ENCODE measurements at regions not wholly inside any gene's neighbourhood (a gene's known extent, or its start where the extent isn't known, plus 50 kb on each side); places are given as distances from the start of the nearest gene placed in this dataset.
"Not testable (repeated sequence)": the region's sequence is repeated elsewhere in the genome, so short reads cannot be mapped to it uniquely, and the experiment has no call there.

DNA sequence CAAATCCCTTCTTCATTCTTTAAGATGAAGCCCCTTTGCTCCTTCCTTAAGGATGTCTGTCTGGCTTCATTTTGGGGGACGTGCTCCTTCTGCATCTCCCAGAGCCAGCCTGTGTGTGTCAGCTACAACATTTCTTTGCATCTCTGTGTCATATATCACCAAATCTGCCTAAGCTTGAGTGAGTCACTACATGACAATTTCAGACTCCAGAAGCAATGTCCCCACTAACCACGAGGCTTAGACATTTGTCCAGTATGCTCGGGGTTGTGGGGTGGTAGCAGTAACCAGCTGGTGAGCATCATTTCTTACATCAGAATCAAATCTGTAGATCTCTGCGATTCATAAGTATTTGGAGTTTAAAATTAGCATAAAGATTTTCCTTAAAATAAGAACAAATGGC is 54.1 kb upstream of the USP14 start:
- H3K4me3 ChIP-seq (ENCODE audit: low read length); DNase-seq (ENCODE audit: low read depth, low spot score): not testable (repeated sequence)

DNA sequence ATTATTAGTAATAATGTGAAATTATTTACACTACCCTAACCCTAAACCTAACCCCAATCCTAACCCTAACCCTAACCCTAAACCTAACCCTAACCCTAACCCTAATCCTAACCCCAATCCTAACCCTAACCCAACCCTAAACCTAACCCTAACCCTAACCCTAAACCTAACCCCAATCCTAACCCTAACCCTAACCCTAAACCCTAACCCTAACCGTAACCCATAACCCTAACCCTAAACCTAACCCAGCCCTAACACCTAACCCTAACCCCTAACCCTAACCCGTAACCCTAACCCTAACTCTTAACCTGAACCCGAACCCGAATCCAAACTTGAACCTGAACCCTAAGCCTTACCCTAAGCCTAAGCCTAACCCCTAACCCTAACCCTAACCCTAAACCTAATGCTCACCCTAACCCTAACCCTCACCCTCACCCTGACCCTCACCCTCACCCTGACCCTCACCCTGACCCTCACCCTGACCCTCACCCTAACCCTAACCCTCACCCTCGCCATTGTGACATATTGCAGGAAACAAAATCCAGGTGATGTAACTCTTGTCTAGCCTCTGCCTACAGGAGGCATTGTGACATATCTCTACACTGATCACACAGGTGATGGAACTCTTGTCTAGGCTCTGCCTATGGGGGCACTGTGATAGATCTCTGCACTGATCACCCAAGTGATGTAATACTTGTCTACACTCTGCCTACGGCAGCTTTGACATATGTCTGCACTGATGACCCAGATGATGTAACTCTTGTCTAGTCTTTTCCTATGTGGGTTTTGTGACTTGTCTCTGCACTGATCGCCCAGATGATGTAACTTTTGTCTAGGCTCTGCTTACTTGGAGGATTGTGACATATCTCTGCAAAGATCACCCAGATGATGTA is 53.0 kb upstream of the USP14 start:
- H3K4me3 ChIP-seq (ENCODE audit: low read length); DNase-seq (ENCODE audit: low read depth, low spot score): not testable (repeated sequence)

GRCh38 chr18:106054-106851 is 52.1 kb upstream of the USP14 start:
- DNase-seq (ENCODE audit: low read depth, low spot score); H3K4me3 ChIP-seq (ENCODE audit: low read length): not testable (repeated sequence)

DNA sequence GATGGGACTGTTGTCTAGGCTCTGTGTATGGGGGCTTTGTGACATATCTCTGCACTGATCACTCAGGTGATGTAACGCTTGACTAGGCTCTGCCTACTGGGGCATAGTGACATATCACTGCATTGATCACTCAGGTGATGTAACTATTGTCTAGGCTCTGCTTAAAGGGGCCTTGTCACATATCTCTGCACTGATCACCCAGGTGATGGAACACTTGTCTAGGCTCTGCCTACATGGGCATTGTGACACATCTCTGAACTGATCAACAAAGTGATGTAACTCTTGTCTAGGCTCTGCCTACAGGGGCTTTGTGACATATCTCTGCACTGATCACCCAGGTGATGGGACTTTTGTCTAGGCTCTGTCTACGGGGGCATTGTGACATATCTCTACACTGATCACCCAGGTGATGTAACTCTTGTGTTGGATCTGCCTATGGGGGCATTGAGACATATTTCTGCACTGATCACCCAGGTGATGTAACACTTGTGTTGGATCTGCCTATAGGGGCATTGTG is 51.4 kb upstream of the USP14 start:
- DNase-seq (ENCODE audit: low read depth, low spot score); H3K4me3 ChIP-seq (ENCODE audit: low read length): not testable (repeated sequence)

DNA sequence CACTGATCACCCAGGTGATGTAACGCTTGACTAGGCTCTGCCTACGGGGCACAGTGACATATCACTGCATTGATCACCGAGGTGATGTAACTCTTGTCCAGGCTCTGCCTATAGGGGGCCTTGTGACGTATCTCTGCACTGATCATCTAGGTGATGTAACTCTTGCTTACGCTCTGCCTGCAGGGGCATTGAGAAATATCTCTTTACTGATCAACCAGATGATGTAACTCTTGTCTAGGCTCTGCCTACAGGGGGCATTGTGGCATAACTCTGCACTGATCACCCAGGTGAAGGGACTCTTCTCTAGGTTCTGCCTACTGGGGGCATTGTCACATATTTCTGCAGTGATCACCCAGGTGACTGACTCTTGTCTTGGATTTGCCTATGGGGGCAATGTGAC is 50.9 kb upstream of the USP14 start:
- H3K4me3 ChIP-seq (ENCODE audit: low read length) = not testable (repeated sequence)
- peak; percentile 58 for DNase-seq (ENCODE audit: low read depth, low spot score)

DNA sequence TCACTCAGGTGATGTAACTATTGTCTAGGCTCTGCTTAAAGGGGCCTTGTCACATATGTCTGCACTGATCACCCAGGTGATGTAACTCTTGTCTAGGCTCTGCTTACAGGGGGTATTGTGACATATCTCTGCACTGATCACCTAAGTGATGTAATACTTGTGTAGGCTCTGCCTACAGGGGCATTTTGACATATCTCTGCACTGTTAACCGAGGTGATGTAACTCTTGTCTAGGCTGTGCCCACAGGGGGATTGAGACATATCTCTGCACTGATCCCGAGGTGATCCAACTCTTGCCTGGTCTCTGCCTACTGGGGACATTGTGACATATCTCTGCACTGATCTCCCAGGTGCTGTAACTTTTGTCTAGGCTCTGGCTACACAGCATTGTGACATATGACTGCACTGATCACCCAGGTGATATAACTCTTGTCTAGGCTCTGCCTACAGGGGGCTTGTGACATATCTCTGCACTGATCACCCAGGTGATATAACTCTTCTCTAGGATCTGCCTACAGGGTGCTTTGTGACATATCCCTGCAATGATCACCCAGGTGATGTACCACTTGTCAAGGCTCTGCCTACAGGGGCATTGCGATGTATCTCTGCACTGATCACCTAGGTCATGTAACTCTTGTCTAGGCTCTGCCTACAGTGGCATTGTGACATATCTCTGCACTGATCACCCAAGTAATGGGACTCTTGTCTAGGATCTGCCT is 50.3 kb upstream of the USP14 start:
- DNase-seq (ENCODE audit: low read depth, low spot score); H3K4me3 ChIP-seq (ENCODE audit: low read length): not testable (repeated sequence)

Data from Jurkat, Clone E6-1 (cell line).